GM19240 (cell line): ENCODE measurements at regions not wholly inside any gene's neighbourhood (a gene's known extent, or its start where the extent isn't known, plus 50 kb on each side); places are given as distances from the start of the nearest gene placed in this dataset.
"Not testable (repeated sequence)": the region's sequence is repeated elsewhere in the genome, so short reads cannot be mapped to it uniquely, and the experiment has no call there.

ENCODE experiments used
- DNase-seq: peaks from one replicate; pipeline ENCODE4 v3.0.0; 2011; ENCODE audit warnings: low spot score; ENCODE audit not compliant: insufficient read length

DNA sequence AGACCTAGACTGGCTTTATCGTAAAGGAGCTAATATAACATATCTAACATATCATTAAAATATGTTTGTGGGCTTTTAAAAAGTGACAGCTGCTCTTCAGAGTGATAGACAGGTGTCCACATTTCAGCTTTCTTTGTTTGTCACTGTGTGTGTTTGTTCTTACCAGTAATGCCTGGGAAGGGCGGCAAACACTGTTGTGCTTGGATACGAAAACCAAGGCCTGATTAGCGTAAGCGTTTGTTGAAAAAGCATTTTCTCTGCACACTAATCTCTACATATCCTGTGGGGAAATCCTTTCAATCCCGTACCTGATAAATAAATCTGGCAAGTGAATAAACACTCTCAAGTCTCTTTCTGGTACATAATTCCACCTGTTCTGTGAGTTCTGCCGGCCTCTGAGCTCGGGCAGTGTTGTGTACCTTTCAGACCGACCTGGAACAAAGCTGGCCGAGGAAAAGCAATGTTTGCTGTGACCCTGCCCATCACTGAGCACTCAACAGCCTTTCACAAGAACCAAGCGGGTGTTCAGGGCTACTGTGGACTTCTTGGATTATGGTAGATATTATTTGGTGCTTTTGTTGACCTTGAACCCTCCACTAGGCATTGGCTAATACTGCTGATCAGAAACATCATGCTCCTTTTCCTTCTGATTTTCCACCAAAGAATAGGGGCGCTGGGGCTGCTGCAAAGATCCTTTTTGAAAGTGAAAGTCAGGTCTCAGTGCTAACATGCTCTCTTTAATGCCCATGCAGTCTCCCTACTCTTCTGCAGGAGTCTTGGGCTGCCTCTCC lies 100.4 kb downstream of the CD83 start:
- DNase-seq = no peak

DNA sequence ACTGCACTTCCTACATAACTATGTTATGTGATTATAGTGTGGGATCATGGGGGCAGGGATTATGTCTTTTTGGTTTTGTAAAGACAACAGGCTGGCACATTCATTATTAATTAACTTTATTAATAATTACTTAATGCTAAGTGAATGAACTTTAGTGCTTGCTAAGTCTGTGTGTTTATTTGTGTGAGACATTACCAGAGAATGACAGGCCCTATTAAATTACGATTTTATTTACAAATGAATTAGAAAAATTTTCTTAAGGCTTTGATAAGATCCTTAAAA lies 100.9 kb downstream of the CD83 start:
- no peak for DNase-seq

DNA sequence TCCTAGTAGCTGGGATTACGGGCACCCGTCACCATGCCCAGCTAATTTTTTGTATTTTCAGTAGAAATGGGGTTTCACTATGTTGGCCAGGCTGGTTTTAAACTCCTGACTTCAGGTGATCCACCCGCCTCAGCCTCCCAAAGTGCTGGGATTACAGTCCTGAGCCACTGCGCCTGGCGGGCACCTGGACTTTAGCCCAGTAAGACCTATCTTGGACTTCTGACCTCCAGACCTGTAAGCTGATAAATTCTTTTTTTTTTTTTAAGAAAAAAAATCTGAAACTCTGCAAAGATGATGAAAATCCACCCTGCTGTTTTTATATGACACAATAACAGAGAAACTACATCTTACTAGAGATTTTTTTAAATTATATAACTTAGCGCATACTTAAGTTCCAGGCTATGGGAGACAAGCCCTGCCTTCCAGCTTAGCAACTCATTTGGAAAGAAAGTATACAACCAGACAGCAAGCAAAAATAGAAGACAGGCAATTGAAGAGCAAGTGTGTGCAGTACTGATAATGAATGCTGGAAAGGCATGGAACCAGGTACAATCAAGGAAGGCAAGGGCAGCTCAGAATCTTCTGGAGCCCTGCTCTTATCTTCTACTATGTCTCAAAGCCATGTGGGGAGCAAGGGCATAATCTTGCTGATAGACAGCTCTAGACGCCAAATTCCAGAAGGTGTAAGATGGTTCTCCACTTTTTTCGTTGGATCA lies 104.2 kb downstream of the CD83 start:
- DNase-seq = no peak

DNA sequence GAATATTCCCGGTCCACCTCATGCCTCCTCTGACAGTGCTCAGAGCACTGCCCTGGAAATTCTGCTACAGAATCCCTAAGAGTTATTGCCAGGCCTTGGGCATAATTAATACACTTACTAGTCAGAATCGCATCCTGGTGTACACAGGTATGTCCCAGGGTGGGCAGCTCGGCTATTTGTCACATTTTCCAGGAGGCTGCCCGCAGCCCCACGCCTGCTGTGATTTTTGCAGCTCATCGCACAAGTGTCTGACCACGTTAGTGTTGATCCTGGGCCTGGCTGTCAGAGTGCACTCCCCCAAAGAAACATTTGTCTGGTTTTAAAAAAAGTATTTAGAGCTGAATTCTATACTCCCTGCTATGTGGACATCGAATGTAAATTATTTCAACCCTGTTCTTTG lies 105.4 kb downstream of the CD83 start:
- DNase-seq = no peak

DNA sequence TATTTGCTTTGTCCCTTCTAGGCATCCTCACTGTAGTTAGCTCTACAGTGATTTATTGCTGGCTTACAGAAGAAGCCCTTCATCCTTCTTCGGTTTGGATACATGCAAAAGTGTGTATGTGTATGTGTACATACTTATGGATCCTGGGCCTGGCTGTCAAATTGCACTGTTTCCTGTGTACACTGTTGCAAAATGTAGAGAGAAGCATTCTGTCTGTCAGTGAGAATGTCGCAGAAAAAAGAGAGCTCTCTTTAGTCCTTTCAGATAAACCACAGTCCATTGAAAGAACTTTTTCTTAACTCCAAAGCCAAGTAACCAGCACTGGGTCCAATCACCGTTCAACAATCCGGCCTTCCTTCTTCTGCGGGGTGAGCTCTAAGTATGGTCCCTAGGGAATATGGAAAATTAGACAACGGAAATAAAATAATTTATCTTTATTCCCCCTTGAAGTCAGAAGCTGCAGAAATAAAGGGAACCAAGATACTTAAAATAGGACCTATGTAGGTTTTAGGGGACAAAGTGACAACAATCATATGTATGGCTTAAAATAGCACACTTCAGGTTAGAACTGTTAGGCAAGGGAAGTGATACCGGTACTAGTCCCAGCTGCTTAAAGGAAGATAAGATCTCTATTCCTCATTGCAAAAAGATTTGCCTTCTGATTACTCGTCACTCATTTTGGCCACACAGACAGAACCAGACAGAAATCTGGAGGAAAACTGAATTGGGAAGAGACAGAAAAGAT lies 107.0 kb downstream of the CD83 start:
- DNase-seq = no peak

DNA sequence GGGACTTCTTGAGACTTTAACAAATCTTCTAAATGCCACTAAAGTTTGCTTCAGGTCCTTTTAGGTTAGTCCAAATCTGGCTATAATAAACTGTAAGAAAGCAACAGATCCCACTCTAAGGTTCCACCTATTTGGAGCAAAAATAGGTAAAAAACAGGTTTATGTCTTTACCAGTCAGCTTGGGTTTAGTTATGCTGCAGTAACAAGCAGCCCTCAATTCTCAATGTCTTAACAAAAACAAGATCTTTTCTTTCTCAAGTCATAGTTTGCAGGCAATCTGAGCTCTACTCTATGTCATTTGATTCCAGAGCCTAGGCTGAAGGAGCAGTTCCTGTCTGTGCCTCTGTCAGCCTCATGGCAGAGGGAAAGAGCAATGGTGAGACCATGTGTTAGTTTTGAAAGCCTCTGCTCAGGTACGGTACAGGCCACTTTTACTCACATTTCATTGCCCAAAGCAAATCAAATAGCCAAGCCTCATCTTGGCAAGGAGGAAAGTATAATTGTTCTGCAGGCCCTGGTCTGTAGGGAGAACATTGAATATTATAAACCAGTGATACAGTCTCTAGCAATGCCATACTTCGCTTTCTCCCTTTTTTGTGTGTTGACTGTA lies 108.6 kb downstream of the CD83 start:
- DNase-seq = no peak

DNA sequence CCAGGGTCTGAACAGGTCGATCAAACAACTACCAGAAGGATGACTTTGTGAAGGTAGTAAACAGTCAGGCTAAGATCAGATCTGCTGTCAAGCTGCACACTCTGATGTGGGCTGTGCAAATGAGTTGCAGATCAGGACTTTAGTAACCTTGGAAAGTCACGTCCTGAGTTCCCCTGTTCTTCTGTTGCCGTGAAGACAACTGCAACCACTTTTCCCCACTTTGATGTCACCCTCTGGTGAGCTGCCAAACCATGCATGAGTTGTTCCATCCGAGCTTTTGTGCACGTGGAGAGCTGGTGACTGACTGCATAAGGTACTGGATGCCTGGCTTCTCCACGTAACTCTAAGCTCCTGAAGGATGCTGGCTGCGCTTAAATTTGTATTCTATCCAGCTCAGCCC lies 111.0 kb downstream of the CD83 start:
- DNase-seq = no peak

DNA sequence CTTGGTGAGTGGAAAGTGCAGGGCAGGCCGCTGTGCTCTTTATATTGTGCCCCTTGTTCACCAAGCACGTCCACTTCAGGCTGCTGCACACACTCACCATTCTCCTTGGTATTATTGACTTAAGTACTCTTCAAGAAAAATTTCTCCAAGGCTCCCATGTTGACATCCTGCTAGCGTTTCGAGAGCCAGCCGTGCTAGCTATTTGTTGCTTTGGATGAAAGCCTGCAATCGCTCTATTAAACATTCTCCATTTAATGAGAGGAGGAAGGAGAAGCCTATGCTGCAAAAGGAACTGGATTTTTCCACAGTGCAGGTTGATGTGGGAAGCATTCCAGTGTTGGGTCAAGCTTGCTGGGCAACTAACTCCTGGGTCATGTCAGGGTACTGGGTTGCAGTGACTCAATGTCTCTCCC lies 113.5 kb downstream of the CD83 start:
- DNase-seq = no peak

DNA sequence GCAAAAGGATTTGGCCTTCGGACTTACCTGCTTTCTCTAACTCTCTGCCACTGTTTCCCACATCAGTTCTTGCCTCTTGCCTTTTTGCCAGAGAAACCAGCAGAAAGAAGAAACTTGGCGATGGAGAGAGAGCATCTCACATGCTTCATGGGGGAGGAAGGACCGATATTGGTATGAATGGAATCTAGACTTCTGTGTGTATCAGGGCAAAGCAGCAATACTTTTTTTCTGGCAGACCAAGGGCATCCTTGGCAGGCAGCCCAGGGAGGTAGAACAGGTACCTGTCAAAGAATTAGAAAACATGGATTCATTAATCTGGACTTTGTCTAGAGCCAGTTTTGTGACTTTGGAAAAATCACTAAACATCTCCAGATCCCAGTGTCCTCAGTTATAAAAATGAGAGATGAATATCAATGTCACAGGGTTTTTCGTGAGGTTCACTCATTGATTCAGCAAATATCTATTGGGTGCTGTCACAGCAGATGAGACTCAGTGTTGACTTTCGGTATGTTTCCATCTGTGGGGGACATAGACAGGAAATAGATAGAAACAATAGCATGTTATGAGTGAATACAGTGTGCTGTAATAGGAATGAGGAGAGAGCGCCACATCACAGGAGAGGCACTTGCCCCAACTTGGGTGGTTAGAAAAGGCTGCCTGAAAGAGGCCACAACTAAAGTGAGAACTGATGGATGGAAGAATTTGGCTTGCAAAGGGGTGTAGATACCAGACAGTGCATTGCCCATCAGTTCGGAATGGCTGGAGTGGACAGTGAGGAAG lies 114.1 kb downstream of the CD83 start:
- DNase-seq = no peak

DNA sequence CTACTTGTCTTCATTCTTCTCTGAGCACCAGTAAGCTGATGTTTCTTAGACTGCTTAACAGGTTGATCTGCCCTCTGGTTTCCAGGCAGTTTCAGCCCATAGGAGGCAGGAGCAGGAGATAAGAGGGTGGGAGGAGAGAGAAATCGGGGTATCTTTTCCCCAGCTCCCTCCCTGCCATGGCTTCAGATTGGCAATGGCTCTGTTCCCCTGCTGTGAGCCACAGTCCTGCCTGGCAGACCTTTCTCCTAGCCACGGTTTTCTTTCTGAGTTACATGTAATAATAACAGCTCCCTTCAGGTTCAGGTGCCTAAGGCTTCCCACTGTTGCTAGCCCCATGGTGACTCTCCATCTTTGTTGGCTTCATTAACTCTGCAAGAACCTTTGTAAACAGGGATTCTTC lies 115.3 kb downstream of the CD83 start:
- no peak for DNase-seq

DNA sequence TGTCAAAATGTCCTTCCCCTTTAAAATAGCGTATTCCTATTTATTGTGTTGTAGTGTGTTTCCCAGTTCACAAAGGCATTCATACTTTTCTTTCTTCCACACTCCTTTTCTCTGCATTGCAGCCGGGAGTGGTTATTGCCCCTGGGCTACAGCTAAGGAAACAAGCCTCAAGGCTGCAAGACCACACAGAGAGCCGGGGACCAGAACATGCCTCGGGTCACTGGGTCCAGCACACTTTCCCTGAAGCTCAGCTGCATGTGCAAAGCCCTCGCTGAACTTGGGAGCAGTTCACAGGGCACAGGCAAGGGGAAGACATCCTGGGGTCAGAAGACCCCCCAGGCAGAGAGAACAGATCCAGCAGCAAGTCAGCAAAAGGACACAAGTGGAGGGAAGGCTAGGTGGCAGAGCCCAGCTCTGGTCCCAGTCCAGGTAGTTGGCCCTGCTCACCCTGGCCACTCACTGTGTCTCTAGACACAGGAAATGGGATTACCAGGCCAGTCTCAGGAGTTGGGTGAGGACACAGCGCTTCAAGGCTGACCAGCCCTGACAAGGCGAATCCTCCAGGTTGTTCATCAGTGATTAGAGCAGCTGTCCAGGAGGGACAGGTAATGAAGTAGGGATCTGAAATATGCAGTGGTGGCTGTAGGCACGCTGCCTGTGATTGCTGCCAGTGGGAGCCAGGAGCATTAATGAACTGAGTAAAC lies 118.2 kb downstream of the CD83 start:
- no peak for DNase-seq

DNA sequence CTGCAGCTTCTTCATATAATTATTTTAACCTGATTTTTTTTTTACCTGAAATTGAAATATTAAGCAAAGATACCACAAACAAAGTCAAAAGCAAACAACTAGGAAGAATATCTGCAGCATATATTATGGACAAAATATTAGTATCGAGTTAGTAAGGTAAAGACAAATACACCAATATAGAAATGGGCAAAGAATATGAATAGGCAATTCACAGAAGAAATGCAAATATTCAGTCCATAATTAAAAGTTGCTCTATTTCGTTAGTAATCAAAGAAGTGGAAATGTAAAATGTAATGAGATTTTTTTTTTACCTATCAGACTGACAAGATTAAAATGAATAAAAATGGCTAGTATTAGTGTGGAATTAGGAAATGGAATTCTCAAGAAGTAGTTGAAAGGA lies 121.5 kb downstream of the CD83 start:
- no peak for DNase-seq

DNA sequence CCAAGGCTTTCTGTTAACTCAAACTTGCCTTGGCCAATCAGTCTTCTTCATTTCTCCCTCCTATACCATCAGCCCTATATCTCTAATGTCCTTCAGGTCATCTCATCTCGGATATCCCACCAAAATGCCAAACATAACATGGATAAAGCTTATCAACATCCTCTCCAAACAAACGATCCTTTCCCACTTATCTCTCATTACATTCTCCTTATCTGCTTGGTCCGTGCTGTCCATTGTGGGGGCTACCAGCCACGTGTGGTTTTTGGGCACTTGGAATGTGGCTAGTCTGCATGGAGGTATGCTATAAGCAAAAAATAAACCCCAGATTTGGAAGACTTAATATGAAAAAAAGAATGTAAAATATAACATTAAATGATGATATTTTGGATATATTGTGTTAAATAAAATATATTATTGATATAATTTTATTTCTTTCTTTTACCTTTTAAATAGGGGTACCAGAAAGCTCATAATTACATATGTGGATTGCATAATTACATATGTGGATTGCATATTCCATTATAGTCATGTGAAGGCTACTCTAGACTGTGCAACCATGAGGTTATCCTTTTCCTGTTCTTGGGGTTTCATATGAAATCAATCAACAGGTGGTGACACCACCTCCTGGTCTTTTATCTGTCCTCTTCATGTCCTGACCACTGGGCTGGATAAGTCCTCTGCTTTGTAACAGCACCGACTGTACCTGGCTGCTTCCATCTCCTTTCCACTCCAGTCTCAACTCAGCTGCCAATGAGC lies 123.0 kb downstream of the CD83 start:
- DNase-seq = no peak

DNA sequence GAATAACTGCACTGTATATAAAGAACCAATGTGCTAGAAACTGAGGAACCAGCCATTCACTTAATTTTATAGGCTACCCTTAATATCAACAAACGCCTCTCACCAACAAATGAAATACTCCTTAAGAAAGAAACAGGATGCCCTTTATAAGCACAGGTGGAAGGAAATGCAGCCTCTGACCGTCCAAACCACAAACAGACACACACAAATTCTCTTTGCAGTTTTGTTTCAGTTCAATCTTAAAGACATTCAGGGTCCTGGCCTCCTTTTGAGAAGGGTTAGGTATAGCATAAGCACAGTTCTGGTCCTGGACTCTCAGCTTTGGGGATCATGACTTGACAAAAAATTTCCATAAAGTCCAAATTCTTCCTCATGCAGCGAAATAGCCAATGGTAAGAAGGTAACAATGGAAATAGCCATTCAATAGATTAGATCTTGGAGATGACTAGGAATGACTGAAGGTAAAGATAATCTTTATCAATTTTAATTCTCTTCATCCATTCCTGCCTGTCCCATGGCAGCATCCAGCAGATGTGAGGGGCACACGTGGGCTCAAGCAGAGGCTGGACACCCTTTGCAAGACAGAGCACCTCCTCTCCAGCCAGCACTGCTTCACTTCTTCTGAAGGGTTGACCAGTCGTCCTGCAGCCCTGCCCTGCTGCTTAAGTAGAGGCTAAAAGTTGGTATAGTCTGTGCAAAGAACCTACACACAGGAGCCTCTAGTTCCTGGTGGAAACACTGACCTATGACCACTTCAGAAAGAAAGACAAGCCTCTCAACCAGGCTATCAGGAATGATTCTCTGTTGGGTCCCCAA lies 123.9 kb downstream of the CD83 start:
- DNase-seq = no peak

DNA sequence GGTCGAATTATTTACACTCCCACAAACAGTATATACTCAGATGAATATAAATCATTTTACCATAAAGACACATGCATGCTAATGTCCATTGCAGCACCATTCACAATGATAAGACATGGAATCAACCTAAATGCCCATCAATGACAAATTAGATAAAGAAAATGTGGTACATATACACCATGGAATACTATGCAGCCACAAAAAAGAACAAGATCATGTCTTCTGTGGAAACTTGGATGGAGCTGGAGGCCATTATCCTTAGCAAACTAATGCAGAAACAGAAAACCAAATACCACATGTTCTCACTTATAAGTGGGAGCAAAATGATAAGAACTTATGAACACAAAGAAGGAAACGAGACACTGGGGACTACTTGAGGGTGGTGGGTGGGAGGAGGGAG lies 125.3 kb downstream of the CD83 start:
- DNase-seq = not testable (repeated sequence)

DNA sequence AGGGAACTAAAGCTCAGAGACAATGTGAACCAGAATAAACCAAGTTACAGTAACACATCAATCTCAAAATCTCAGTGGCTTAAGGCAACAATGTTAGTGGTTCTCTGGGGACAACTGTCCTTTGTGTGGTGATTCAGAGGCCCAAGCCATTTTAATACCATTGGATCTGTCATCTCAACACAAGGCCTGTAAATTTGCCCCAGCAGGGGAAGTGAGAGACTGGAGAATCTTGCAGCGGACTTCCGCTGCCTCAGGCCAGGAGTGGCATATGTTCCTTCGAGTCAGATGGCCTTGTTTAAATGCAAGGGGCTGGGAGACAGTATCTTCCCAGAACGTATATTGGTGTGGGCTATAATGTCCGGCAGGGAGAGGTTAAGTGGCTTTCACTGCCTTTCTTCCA lies 126.0 kb downstream of the CD83 start:
- DNase-seq = no peak

DNA sequence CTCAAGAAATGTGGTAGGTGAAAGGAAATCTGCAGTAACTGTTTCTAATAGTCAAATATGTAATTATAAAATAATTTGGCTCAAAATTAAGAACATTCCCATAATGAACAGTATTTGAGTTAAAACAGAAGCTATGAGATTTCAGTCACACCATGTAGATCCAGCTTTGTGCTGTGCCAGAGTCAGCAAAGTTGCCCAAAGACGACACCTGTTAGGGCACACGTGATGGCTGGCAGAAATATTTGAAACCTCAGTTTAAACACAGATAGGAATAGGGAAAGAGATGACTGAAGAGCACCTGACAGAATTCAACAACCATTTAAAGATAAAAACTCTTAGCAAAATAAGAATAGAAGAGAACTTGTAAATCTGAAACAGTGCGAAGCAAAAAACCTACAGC lies 129.3 kb downstream of the CD83 start:
- DNase-seq = no peak

DNA sequence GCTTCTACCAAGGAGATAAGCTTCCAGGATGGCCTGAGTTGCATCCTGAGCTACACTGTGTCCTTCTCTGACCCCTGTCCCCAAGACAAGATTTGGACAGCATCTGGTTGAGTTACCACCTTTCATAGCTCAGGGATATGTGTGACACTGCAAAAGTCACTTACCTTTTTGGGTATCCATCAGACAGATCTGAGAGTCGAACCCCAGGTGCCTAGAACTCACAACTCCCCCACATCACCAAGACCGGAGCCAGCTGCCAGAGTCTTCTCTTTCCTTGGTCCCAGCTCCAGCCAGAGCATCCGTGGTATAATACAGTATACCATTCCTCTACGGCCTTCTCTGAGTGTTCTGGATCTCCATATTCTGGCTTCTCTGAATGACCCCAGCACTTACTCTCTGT lies 133.0 kb downstream of the CD83 start:
- DNase-seq = no peak

DNA sequence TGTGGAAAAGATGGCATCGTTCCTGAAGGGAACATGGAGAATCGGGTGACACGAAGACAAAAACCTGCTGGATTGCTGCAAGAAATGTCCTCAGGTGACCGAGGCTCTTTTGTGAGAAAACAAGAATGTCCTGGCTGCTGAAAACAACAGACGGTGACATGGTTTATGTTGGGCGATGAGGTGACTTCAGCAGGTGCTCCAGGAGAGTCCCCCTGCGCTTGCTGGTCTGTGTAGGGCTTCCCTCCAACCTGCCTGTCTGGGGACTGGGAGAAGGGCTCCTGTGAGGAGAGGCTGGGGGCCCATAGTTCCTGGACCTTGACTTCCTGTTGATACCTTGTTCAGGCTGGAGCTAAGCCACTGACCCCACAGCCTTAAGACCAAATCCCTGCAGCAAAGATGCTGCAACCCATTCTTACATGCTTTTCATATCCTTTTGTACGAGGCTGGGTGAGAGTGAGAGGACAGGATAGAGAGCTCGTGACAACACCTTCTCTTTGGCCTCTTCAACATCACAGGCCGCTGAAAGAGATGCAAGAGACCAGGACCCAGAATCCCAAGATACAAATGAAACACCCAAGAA lies 134.8 kb downstream of the CD83 start:
- no peak for DNase-seq
